H1 (cell line): ENCODE measurements at regions not wholly inside any gene's neighbourhood (a gene's known extent, or its start where the extent isn't known, plus 50 kb on each side); places are given as distances from the start of the nearest gene placed in this dataset.

Experiments used
- BACH1 ChIP-seq: IDR thresholded peaks from 2 replicates; pipeline ENCODE4 v1.6.1; 2012; ENCODE audit warnings: low read length, improper control_type of control experiment
- HDAC2 ChIP-seq, 2 experiments: fragments of 300-600 bp in 1 of 2; sonication (generic) in 1 of 2; IDR thresholded peaks; 2 replicates each; pipeline ENCODE4 v1.6.1; 2011 to 2012; ENCODE audit warnings: low read depth in 2 of 2, low read length in 2 of 2, mild to moderate bottlenecking in 2 of 2, moderate library complexity in 2 of 2, borderline replicate concordance in 1 of 2, inconsistent platforms in 1 of 2
- KDM1A ChIP-seq: fragments of 200-600, 300-600 bp; sonication (generic); IDR thresholded peaks from 2 replicates; pipeline ENCODE4 v1.7.1; 2016; ENCODE audit warnings: mild to moderate bottlenecking, low read length, borderline replicate concordance
- KDM4A ChIP-seq: IDR thresholded peaks from one replicate; pipeline ENCODE4 v1.7.1; 2012; ENCODE audit warnings: low read depth, mild to moderate bottlenecking, moderate library complexity, low read length, inconsistent platforms; ENCODE audit not compliant: severe bottlenecking
- NRF1 ChIP-seq: IDR thresholded peaks from 2 replicates; pipeline ENCODE4 v1.6.1; 2011; ENCODE audit warnings: mild to moderate bottlenecking, low read depth, low read length, improper control_type of control experiment
- POLR2A ChIP-seq, 2 experiments: IDR thresholded peaks; 1 replicate in 1 of 2; 2 replicates in 1 of 2; pipeline ENCODE4 v1.6.1; 2011; ENCODE audit warnings: low read depth in 2 of 2, low read length in 2 of 2, mild to moderate bottlenecking in 2 of 2; ENCODE audit errors: control extremely low read depth in 1 of 2
- POU5F1 ChIP-seq: IDR thresholded peaks from 2 replicates; pipeline ENCODE4 v1.6.1; 2011; ENCODE audit warnings: low read depth, mild to moderate bottlenecking, low read length, moderate library complexity
- SP4 ChIP-seq: IDR thresholded peaks from 2 replicates; pipeline ENCODE4 v1.6.1; 2012; ENCODE audit warnings: low read length, inconsistent platforms
- TBP ChIP-seq: IDR thresholded peaks from 2 replicates; pipeline ENCODE4 v1.6.1; 2011; ENCODE audit warnings: low read depth, low read length, improper control_type of control experiment
- TF ChIP-seq, protein P1 (sequence below): fragments of 300-600 bp; sonication (generic); IDR thresholded peaks from 2 replicates; pipeline ENCODE4 v1.7.1; 2012; ENCODE audit warnings: low read length, moderate library complexity, mild to moderate bottlenecking, inconsistent platforms; ENCODE audit not compliant: insufficient replicate concordance
- TF ChIP-seq, protein P2 (sequence below): IDR thresholded peaks from 2 replicates; pipeline ENCODE4 v1.6.1; 2012; ENCODE audit warnings: low read length, inconsistent platforms

DNA sequence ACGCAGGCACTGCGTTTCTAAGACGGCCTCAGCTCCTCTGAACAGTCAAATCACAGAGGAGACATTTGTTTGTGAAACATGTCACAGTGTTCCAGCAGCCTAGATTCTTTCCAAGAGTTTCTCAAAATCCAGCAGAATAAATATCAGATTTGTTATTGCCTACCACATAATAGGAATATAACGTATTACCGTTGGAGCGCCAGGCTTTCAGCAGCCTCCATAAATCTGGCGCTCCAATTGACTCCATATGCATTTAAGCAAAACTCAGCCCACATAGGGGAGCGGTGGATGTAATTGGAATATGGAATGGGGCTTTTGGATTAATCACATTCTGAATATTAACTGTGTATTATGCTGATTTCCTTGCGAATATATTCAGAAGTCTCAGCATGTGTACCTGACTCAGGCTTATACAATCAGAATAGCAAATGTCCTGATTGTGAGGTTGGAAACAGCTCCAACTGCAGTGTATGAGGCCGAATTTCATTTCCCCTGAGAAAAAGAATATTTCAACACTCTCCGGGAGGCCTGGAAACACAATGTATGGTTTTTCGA is 174.0 kb downstream of the ASCL4 start (continued):
- TF ChIP-seq, protein P1, sequence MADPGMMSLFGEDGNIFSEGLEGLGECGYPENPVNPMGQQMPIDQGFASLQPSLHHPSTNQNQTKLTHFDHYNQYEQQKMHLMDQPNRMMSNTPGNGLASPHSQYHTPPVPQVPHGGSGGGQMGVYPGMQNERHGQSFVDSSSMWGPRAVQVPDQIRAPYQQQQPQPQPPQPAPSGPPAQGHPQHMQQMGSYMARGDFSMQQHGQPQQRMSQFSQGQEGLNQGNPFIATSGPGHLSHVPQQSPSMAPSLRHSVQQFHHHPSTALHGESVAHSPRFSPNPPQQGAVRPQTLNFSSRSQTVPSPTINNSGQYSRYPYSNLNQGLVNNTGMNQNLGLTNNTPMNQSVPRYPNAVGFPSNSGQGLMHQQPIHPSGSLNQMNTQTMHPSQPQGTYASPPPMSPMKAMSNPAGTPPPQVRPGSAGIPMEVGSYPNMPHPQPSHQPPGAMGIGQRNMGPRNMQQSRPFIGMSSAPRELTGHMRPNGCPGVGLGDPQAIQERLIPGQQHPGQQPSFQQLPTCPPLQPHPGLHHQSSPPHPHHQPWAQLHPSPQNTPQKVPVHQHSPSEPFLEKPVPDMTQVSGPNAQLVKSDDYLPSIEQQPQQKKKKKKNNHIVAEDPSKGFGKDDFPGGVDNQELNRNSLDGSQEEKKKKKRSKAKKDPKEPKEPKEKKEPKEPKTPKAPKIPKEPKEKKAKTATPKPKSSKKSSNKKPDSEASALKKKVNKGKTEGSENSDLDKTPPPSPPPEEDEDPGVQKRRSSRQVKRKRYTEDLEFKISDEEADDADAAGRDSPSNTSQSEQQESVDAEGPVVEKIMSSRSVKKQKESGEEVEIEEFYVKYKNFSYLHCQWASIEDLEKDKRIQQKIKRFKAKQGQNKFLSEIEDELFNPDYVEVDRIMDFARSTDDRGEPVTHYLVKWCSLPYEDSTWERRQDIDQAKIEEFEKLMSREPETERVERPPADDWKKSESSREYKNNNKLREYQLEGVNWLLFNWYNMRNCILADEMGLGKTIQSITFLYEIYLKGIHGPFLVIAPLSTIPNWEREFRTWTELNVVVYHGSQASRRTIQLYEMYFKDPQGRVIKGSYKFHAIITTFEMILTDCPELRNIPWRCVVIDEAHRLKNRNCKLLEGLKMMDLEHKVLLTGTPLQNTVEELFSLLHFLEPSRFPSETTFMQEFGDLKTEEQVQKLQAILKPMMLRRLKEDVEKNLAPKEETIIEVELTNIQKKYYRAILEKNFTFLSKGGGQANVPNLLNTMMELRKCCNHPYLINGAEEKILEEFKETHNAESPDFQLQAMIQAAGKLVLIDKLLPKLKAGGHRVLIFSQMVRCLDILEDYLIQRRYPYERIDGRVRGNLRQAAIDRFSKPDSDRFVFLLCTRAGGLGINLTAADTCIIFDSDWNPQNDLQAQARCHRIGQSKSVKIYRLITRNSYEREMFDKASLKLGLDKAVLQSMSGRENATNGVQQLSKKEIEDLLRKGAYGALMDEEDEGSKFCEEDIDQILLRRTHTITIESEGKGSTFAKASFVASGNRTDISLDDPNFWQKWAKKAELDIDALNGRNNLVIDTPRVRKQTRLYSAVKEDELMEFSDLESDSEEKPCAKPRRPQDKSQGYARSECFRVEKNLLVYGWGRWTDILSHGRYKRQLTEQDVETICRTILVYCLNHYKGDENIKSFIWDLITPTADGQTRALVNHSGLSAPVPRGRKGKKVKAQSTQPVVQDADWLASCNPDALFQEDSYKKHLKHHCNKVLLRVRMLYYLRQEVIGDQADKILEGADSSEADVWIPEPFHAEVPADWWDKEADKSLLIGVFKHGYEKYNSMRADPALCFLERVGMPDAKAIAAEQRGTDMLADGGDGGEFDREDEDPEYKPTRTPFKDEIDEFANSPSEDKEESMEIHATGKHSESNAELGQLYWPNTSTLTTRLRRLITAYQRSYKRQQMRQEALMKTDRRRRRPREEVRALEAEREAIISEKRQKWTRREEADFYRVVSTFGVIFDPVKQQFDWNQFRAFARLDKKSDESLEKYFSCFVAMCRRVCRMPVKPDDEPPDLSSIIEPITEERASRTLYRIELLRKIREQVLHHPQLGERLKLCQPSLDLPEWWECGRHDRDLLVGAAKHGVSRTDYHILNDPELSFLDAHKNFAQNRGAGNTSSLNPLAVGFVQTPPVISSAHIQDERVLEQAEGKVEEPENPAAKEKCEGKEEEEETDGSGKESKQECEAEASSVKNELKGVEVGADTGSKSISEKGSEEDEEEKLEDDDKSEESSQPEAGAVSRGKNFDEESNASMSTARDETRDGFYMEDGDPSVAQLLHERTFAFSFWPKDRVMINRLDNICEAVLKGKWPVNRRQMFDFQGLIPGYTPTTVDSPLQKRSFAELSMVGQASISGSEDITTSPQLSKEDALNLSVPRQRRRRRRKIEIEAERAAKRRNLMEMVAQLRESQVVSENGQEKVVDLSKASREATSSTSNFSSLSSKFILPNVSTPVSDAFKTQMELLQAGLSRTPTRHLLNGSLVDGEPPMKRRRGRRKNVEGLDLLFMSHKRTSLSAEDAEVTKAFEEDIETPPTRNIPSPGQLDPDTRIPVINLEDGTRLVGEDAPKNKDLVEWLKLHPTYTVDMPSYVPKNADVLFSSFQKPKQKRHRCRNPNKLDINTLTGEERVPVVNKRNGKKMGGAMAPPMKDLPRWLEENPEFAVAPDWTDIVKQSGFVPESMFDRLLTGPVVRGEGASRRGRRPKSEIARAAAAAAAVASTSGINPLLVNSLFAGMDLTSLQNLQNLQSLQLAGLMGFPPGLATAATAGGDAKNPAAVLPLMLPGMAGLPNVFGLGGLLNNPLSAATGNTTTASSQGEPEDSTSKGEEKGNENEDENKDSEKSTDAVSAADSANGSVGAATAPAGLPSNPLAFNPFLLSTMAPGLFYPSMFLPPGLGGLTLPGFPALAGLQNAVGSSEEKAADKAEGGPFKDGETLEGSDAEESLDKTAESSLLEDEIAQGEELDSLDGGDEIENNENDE = no peak
- TF ChIP-seq POU5F1 (no peak), NRF1 (no peak), KDM4A (no peak), BACH1 (no peak), HDAC2 (IDR thresholded peaks at IDR 0.05; ENCODE audit: borderline replicate concordance in 1 of 2, low read depth in 2 of 2, low read length in 2 of 2) (no peak), POLR2A (IDR thresholded peaks at IDR 0.05; ENCODE audit: control extremely low read depth in 1 of 2, low read depth in 2 of 2, low read length in 2 of 2) (no peak), SP4 (no peak), KDM1A (no peak), TBP (no peak)
- TF ChIP-seq, protein P2, sequence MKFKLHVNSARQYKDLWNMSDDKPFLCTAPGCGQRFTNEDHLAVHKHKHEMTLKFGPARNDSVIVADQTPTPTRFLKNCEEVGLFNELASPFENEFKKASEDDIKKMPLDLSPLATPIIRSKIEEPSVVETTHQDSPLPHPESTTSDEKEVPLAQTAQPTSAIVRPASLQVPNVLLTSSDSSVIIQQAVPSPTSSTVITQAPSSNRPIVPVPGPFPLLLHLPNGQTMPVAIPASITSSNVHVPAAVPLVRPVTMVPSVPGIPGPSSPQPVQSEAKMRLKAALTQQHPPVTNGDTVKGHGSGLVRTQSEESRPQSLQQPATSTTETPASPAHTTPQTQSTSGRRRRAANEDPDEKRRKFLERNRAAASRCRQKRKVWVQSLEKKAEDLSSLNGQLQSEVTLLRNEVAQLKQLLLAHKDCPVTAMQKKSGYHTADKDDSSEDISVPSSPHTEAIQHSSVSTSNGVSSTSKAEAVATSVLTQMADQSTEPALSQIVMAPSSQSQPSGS = no peak
